ENCODE measurements at regions not wholly inside any gene's neighbourhood (a gene's known extent, or its start where the extent isn't known, plus 50 kb on each side); places are given as distances from the start of the nearest gene placed in this dataset.

GRCh38 chr21:43332861-43333297, 94.1 kb downstream of the SIK1 start:
- no peak for DNase-seq (ENCODE audit: low read depth)

GRCh38 chr21:43331962-43332828, 94.7 kb downstream of the SIK1 start:
- no peak for DNase-seq (ENCODE audit: low read depth)

- no peak for DNase-seq (ENCODE audit: low read depth)
Observed at GRCh38 chr21:43331111-43331961, 95.6 kb downstream of the SIK1 start.

GRCh38 chr21:43330306-43330881, 96.5 kb downstream of the SIK1 start:
- no peak for DNase-seq (ENCODE audit: low read depth)

- no peak for DNase-seq (ENCODE audit: low read depth)
Observed at GRCh38 chr21:43329711-43330269, 97.1 kb downstream of the SIK1 start.

- no peak for DNase-seq (ENCODE audit: low read depth)
Observed at GRCh38 chr21:43328958-43329691, 97.8 kb downstream of the SIK1 start.

- DNase-seq (ENCODE audit: low read depth) = no peak
Observed at GRCh38 chr21:43328185-43328957, 98.6 kb downstream of the SIK1 start.

GRCh38 chr21:43325968-43326715, 100.8 kb downstream of the SIK1 start:
- DNase-seq (ENCODE audit: low read depth) = no peak

- DNase-seq (ENCODE audit: low read depth) = no peak
Observed at GRCh38 chr21:43325036-43325435, 101.9 kb downstream of the SIK1 start.

GRCh38 chr21:43324596-43324995, 102.3 kb downstream of the SIK1 start:
- no peak for DNase-seq (ENCODE audit: low read depth)

GRCh38 chr21:43323244-43324005, 103.5 kb downstream of the SIK1 start:
- no peak for DNase-seq (ENCODE audit: low read depth)

GRCh38 chr21:43322805-43323204, 104.1 kb downstream of the SIK1 start:
- DNase-seq (ENCODE audit: low read depth) = no peak

- DNase-seq (ENCODE audit: low read depth) = no peak
Observed at GRCh38 chr21:43322311-43322710, 104.6 kb downstream of the SIK1 start.

- DNase-seq (ENCODE audit: low read depth) = no peak
Observed at GRCh38 chr21:43321611-43322010, 105.3 kb downstream of the SIK1 start.

- DNase-seq (ENCODE audit: low read depth) = no peak
Observed at GRCh38 chr21:43321111-43321510, 105.8 kb downstream of the SIK1 start.

- DNase-seq (ENCODE audit: low read depth) = no peak
Observed at GRCh38 chr21:43320526-43320925, 106.4 kb downstream of the SIK1 start.

- DNase-seq (ENCODE audit: low read depth) = no peak
Observed at GRCh38 chr21:43318841-43319781, 107.8 kb downstream of the SIK1 start.

GRCh38 chr21:43318368-43318767, 108.6 kb downstream of the SIK1 start:
- DNase-seq (ENCODE audit: low read depth) = no peak

All from stimulated activated CD8-positive, alpha-beta memory T cell treated with anti-CD3 and anti-CD28 coated beads, Interleukin-12 subunit alpha, Interleukin-12 subunit beta, amount 100 ng/mL, for 1 hour (primary cell).